Neural cell (in vitro differentiated cells): ENCODE measurements at regions not wholly inside any gene's neighbourhood (a gene's known extent, or its start where the extent isn't known, plus 50 kb on each side); places are given as distances from the start of the nearest gene placed in this dataset.

Source experiments
- CTCF ChIP-seq: fragments of 450-650 bp; IDR thresholded peaks from 2 replicates; pipeline ENCODE4 v1.5.1; 2014; ENCODE audit warnings: antibody characterized with exemption, mild to moderate bottlenecking, moderate library complexity; ENCODE audit not compliant: poor library complexity, severe bottlenecking
- EP300 ChIP-seq: fragments of 450-650 bp; conservative IDR thresholded peaks from 2 replicates; pipeline ENCODE4 v1.6.1; 2014; ENCODE audit warnings: antibody characterized with exemption, mild to moderate bottlenecking, moderate library complexity; ENCODE audit not compliant: poor library complexity, severe bottlenecking
- EZH2 ChIP-seq: fragments of 200-600, 300-800 bp; shearing (Covaris generic), sonication (generic); IDR thresholded peaks from 2 replicates; pipeline ENCODE4 v1.6.1; 2014; ENCODE audit warnings: antibody characterized with exemption, low read length, borderline replicate concordance, mild to moderate bottlenecking; ENCODE audit not compliant: insufficient read depth, poor library complexity, severe bottlenecking
- POLR2AphosphoS5 ChIP-seq: IDR thresholded peaks from 2 replicates; pipeline ENCODE4 v1.6.1; 2012
- REST ChIP-seq: IDR thresholded peaks from 2 replicates; pipeline ENCODE4 v1.6.1; 2012; ENCODE audit warnings: borderline replicate concordance
- SMC3 ChIP-seq: fragments of 450-650 bp; conservative IDR thresholded peaks from 2 replicates; pipeline ENCODE4 v1.6.1; 2014; ENCODE audit warnings: antibody characterized with exemption, mild to moderate bottlenecking, moderate library complexity; ENCODE audit not compliant: poor library complexity
- TAF1 ChIP-seq: IDR thresholded peaks from 2 replicates; pipeline ENCODE4 v1.6.1; 2012; ENCODE audit warnings: low read depth

- TF ChIP-seq CTCF (no peak), TAF1 (no peak), POLR2AphosphoS5 (no peak), REST (no peak), EZH2 (no peak), SMC3 (no peak), EP300 (no peak)
Measured at GRCh38 chr10:57696641-57697040, 571.1 kb downstream of the IPMK start.
